Neural progenitor cell (in vitro differentiated cells): ENCODE measurements at regions not wholly inside any gene's neighbourhood (a gene's known extent, or its start where the extent isn't known, plus 50 kb on each side); places are given as distances from the start of the nearest gene placed in this dataset.
"Not testable (repeated sequence)": the region's sequence is repeated elsewhere in the genome, so short reads cannot be mapped to it uniquely, and the experiment has no call there.

Experiments used
- DNase-seq: peaks from one replicate; pipeline ENCODE4 v3.0.0-alpha.2; 2016; ENCODE audit warnings: low spot score
- H2AFZ ChIP-seq: fragments of 200-600 bp; sonication (generic); replicated peaks from 2 replicates; pipeline ENCODE4 v1.6.1; 2016; ENCODE audit warnings: antibody characterized with exemption
- H3F3A ChIP-seq: fragments of 200-600 bp; sonication (generic); 2 replicates; pipeline ENCODE4 v1.6.1; 2016; ENCODE audit warnings: antibody characterized with exemption, low read depth
- H3K27ac ChIP-seq: fragments of 200-600 bp; sonication (generic); 2 replicates; pipeline ENCODE4 v1.5.1; 2016; ENCODE audit warnings: mild to moderate bottlenecking
- H3K27me3 ChIP-seq: fragments of 200-600 bp; sonication (generic); 2 replicates; pipeline ENCODE4 v1.6.1; 2016; ENCODE audit warnings: mild to moderate bottlenecking, moderate library complexity
- H3K36me3 ChIP-seq: fragments of 200-600 bp; sonication (generic); 2 replicates; pipeline ENCODE4 v1.5.1; 2016
- H3K4me1 ChIP-seq: fragments of 200-600 bp; sonication (generic); 2 replicates; pipeline ENCODE4 v1.6.1; 2016; ENCODE audit warnings: mixed run types
- H3K4me2 ChIP-seq: fragments of 200-600 bp; sonication (generic); 2 replicates; pipeline ENCODE4 v1.6.1; 2016
- H3K4me3 ChIP-seq: fragments of 200-600 bp; sonication (generic); 2 replicates; pipeline ENCODE4 v1.5.1; 2016
- H3K79me2 ChIP-seq: fragments of 200-600 bp; sonication (generic); 2 replicates; pipeline ENCODE4 v1.6.1; 2016; ENCODE audit warnings: low read depth
- H3K9ac ChIP-seq: fragments of 200-600 bp; sonication (generic); 2 replicates; pipeline ENCODE4 v1.6.1; 2016
- H3K9me3 ChIP-seq: fragments of 200-600 bp; sonication (generic); 2 replicates; pipeline ENCODE4 v1.5.1; 2016; ENCODE audit warnings: low read depth
- H4K20me1 ChIP-seq: fragments of 200-600 bp; sonication (generic); 2 replicates; pipeline ENCODE4 v1.6.1; 2016; ENCODE audit warnings: low read depth
- H3K27ac Mint-ChIP-seq: 3 replicates; pipeline ENCODE4 v1.8.0; 2021; ENCODE audit warnings: mixed read lengths
- H3K27me3 Mint-ChIP-seq: 2 replicates; pipeline ENCODE4 v1.8.0; 2022; ENCODE audit warnings: low read depth, mild to moderate bottlenecking, inconsistent platforms, moderate library complexity, mixed read lengths; ENCODE audit not compliant: insufficient read depth
- H3K36me3 Mint-ChIP-seq: 3 replicates; pipeline ENCODE4 v1.8.0; 2021; ENCODE audit warnings: mixed read lengths
- H3K4me1 Mint-ChIP-seq: 3 replicates; pipeline ENCODE4 v1.8.0; 2021; ENCODE audit warnings: mixed read lengths
- H3K4me3 Mint-ChIP-seq: 3 replicates; pipeline ENCODE4 v1.8.0; 2021; ENCODE audit warnings: mild to moderate bottlenecking, moderate library complexity, mixed read lengths
- H3K9me3 Mint-ChIP-seq: 3 replicates; pipeline ENCODE4 v1.8.0; 2020; ENCODE audit warnings: mixed read lengths
- CTCF ChIP-seq: fragments of 200-600 bp; sonication (generic); IDR thresholded peaks from 2 replicates; pipeline ENCODE4 v1.5.1; 2017; ENCODE audit warnings: antibody characterized with exemption, mild to moderate bottlenecking
- EZH2 ChIP-seq: fragments of 200-600 bp; sonication (generic); IDR thresholded peaks from 2 replicates; pipeline ENCODE4 v1.6.1; 2017; ENCODE audit warnings: antibody characterized with exemption, mild to moderate bottlenecking, moderate library complexity
- EZH2phosphoT487 ChIP-seq: fragments of 200-600 bp; sonication (generic); IDR thresholded peaks from 2 replicates; pipeline ENCODE4 v1.6.1; 2017; ENCODE audit warnings: antibody characterized with exemption

GRCh38 chr2:131590366-131590765 lies 62.7 kb downstream of the CCDC74A start:
- Mint-ChIP-seq H3K9me3 (no peaks in the 10 kb centered on the region), H3K36me3 (no peaks in the 10 kb centered on the region), H3K4me3 (no peak overlapping the region), H3K4me1 (peaks cover 11% of the 10 kb centered on the region), H3K27ac (no peak overlapping the region), H3K27me3 (no peaks in the 10 kb centered on the region)
- no peak overlapping the region for H3K27ac ChIP-seq
- H3K4me1 ChIP-seq: no peaks in the 10 kb centered on the region
- DNase-seq: no peak
- no peaks in the 10 kb centered on the region for H3K9me3 ChIP-seq
- TF ChIP-seq EZH2phosphoT487 (no peak), CTCF (no peak), EZH2 (no peak)
- H3K36me3 ChIP-seq: no peaks in the 10 kb centered on the region
- no peak overlapping the region for H3K9ac ChIP-seq
- H3K4me3 ChIP-seq: no peak overlapping the region
- H2AFZ ChIP-seq: no peak overlapping the region
- H3K4me2 ChIP-seq: no peak overlapping the region
- H4K20me1 ChIP-seq: no peaks in the 10 kb centered on the region
- no peaks in the 10 kb centered on the region for H3K79me2 ChIP-seq
- H3F3A ChIP-seq: no peaks in the 10 kb centered on the region
- no peaks in the 10 kb centered on the region for H3K27me3 ChIP-seq

GRCh38 chr2:131590896-131591295 lies 63.2 kb downstream of the CCDC74A start:
- H3K4me1 Mint-ChIP-seq: peaks cover 11% of the 10 kb centered on the region
- H2AFZ ChIP-seq: no peak overlapping the region
- H3K4me2 ChIP-seq: no peak overlapping the region
- TF ChIP-seq EZH2 (no peak), EZH2phosphoT487 (no peak), CTCF (no peak)
- no peaks in the 10 kb centered on the region for H3K27me3 Mint-ChIP-seq
- H3K36me3 Mint-ChIP-seq: no peaks in the 10 kb centered on the region
- no peak overlapping the region for H3K4me3 ChIP-seq
- H3K9me3 Mint-ChIP-seq: no peaks in the 10 kb centered on the region
- no peak overlapping the region for H3K4me3 Mint-ChIP-seq
- H3K4me1 ChIP-seq: no peaks in the 10 kb centered on the region
- no peaks in the 10 kb centered on the region for H3K9me3 ChIP-seq
- no peaks in the 10 kb centered on the region for H4K20me1 ChIP-seq
- peak; percentile 7 for DNase-seq
- no peak overlapping the region for H3K27ac ChIP-seq
- no peaks in the 10 kb centered on the region for H3K36me3 ChIP-seq
- no peak overlapping the region for H3K9ac ChIP-seq
- no peaks in the 10 kb centered on the region for H3K27me3 ChIP-seq
- H3F3A ChIP-seq: no peaks in the 10 kb centered on the region
- no peak overlapping the region for H3K27ac Mint-ChIP-seq
- H3K79me2 ChIP-seq: no peaks in the 10 kb centered on the region

GRCh38 chr2:131596561-131596960 lies 68.9 kb downstream of the CCDC74A start:
- not testable (repeated sequence) for H3K4me1 Mint-ChIP-seq, H3K4me3 Mint-ChIP-seq, H3K36me3 Mint-ChIP-seq, H2AFZ ChIP-seq, H3K27me3 Mint-ChIP-seq, H3K36me3 ChIP-seq, DNase-seq, H3K9me3 Mint-ChIP-seq, H3K27ac Mint-ChIP-seq, H4K20me1 ChIP-seq, H3K9ac ChIP-seq, H3F3A ChIP-seq, H3K4me3 ChIP-seq, H3K4me2 ChIP-seq, H3K27ac ChIP-seq, H3K27me3 ChIP-seq, H3K79me2 ChIP-seq, H3K9me3 ChIP-seq, H3K4me1 ChIP-seq

GRCh38 chr2:131602444-131602843 lies 74.8 kb downstream of the CCDC74A start:
- not testable (repeated sequence) for H3K36me3 ChIP-seq, H3K4me2 ChIP-seq, H3K9me3 Mint-ChIP-seq, H3K79me2 ChIP-seq, H3K9me3 ChIP-seq, H3K27me3 ChIP-seq, H3K27ac ChIP-seq, H3K27ac Mint-ChIP-seq, H3K4me3 ChIP-seq, H3F3A ChIP-seq, DNase-seq, H3K4me3 Mint-ChIP-seq, H2AFZ ChIP-seq, H3K27me3 Mint-ChIP-seq, H3K9ac ChIP-seq, H3K36me3 Mint-ChIP-seq, H3K4me1 Mint-ChIP-seq, H4K20me1 ChIP-seq, H3K4me1 ChIP-seq

- H3K9me3 ChIP-seq, H3K4me2 ChIP-seq, H3K4me3 Mint-ChIP-seq, H3K9me3 Mint-ChIP-seq, H3K27ac Mint-ChIP-seq, DNase-seq, H3K4me1 Mint-ChIP-seq, H3K27me3 Mint-ChIP-seq, H3K9ac ChIP-seq, H3K36me3 Mint-ChIP-seq, H3K4me1 ChIP-seq, H3K27me3 ChIP-seq, H4K20me1 ChIP-seq, H3K27ac ChIP-seq, H3K4me3 ChIP-seq, H3F3A ChIP-seq, H3K36me3 ChIP-seq, H2AFZ ChIP-seq, H3K79me2 ChIP-seq: not testable (repeated sequence)
Measured at GRCh38 chr2:131604652-131605051, 77.0 kb downstream of the CCDC74A start.

GRCh38 chr2:131606366-131606765 lies 78.7 kb downstream of the CCDC74A start:
- not testable (repeated sequence) for H3K79me2 ChIP-seq, H3K9me3 Mint-ChIP-seq, H3K4me1 ChIP-seq, H3K4me2 ChIP-seq, H3K4me3 ChIP-seq, H4K20me1 ChIP-seq, H3K27me3 Mint-ChIP-seq, DNase-seq, H3K36me3 Mint-ChIP-seq, H3K4me1 Mint-ChIP-seq, H3K27me3 ChIP-seq, H3K4me3 Mint-ChIP-seq, H3K9ac ChIP-seq, H3K27ac Mint-ChIP-seq, H3K36me3 ChIP-seq, H3F3A ChIP-seq, H3K27ac ChIP-seq, H3K9me3 ChIP-seq, H2AFZ ChIP-seq

GRCh38 chr2:131607056-131607455 lies 79.4 kb downstream of the CCDC74A start:
- not testable (repeated sequence) for H4K20me1 ChIP-seq, H3K36me3 ChIP-seq, H3K27ac Mint-ChIP-seq, H3K27me3 Mint-ChIP-seq, H3K27ac ChIP-seq, H3K4me2 ChIP-seq, H3K4me3 Mint-ChIP-seq, H3K9me3 Mint-ChIP-seq, H3K4me1 Mint-ChIP-seq, H3F3A ChIP-seq, H3K36me3 Mint-ChIP-seq, H3K4me3 ChIP-seq, H3K9ac ChIP-seq, H3K4me1 ChIP-seq, H2AFZ ChIP-seq, DNase-seq, H3K27me3 ChIP-seq, H3K9me3 ChIP-seq, H3K79me2 ChIP-seq
